Suppressor macrophage treated with lipopolysaccharide for 1 hour (primary cell): ENCODE measurements at regions not wholly inside any gene's neighbourhood (a gene's known extent, or its start where the extent isn't known, plus 50 kb on each side); places are given as distances from the start of the nearest gene placed in this dataset.

Source experiments
- DNase-seq, 3 donors: peaks; one replicate each; pipeline ENCODE4 v3.0.0-alpha.2; 2020 to 2022

DNA sequence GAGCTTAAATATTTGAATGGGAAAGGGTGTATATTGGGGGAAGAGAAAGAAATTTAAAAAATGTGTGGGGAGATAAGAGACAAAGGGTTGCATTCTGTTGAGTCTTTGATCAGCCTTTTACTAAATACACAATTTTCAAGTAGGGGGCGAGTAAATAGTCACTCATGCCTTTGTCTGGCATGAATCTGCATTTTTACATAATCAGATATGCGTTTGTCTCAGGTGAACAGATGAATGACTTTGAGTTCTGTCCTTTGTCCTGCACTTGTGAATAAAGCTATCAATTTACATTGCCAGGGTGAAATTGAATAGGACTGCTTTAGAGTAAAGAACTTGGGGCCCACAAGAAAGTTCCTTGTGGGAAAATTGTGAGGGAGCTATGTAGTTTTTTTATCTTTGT lies 523.6 kb upstream of the LUZP2 start:
- no peak for DNase-seq

DNA sequence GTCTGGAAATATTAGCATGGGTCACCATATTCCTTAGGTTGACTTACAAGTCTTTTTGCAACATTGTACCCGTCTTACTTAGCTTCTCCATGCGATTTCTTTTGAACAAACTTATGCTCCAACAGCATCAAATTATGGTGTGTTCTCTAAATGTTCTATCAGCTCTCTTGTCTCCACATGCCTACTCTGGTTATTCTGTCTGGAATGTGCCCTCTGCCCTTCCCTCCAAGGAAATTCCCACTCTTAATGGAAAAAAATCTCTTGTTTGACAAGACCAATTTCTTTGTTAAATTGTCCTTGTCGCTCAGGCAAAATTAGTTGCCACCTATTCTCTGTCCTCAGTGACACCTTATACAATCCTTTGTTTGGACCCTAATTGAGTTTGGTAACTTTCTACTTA lies 522.8 kb upstream of the LUZP2 start:
- no peak for DNase-seq

GRCh38 chr11:23974601-23975000 lies 522.3 kb upstream of the LUZP2 start:
- DNase-seq: no peak

DNA sequence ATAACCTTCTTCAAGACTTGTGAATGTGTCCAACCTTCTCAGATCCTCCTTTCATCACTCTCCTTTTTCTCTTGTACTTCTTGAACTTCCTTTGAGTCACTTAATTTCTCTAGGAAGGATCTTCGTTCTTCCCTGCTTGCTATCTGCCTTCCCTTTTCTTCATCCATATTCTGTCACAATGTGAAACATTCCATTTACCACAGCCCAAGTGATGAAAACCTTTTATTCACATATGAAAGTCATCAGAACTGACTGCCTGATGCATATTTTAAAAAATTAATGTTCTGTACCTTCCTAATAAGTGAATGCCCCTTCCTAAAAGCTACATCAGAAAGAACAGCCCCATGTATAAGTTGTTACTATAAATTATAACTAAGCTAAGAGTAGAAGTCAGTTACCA lies 520.4 kb upstream of the LUZP2 start:
- DNase-seq: no peak

DNA sequence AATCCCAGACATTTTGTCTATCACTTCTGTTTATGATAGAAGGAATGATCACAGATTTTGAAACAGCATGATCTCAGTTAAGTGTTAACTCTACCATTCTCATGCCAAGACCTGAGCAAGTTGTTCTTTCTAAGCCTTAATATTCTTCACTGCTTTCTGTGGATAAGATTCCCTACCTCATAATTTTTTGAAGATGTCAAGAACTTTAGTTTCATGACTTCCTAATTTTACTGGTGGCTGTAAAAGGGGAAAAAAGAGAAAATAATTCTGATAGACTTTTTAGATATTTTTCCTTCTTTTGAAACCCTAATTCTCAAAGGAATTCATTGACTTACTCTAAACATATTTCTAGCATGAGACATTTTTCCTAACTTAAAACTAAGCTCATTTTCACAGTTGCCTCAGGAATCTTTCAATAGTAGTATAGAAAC lies 520.0 kb upstream of the LUZP2 start:
- DNase-seq: no peak

GRCh38 chr11:23988381-23989006 lies 508.4 kb upstream of the LUZP2 start:
- DNase-seq: no peak

DNA sequence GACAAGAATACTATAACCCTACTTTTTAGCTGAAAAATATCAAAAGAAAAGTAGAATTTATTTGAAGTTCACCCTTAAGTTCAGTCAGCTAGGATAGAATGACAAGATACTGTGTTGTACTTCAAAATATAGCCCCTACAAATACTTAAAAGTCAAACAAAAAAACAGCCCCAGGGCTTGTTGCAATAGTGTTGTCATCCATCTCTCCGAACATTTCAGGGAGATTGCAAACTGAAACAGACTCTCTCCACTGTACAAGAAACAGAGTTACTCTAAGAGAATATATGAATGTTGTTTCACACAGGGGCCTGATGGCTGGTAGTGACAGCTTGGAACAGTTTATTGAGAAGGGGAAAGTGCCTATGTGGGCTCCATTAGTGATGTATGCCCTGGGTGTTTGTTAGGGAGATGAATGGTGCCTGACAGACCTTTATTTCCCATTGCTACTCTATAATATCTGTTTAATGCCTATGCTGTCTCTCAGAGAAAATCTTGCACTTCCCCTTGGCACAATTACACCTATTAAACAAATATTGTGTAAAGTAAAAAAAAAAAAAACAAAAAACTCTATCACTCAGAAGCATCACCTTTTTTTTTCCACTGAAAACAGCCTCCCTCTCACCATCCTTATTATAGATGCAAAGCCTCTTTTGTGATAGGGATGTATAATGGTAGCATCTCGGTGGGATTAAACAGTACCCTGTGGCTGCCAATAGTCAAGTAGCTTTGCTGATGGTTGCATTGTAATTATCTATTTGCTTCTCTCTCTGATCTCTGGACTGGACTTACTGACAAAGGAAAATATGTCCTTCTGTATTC lies 506.3 kb upstream of the LUZP2 start:
- no peak for DNase-seq

GRCh38 chr11:23991165-23991539 lies 505.7 kb upstream of the LUZP2 start:
- DNase-seq: no peak

DNA sequence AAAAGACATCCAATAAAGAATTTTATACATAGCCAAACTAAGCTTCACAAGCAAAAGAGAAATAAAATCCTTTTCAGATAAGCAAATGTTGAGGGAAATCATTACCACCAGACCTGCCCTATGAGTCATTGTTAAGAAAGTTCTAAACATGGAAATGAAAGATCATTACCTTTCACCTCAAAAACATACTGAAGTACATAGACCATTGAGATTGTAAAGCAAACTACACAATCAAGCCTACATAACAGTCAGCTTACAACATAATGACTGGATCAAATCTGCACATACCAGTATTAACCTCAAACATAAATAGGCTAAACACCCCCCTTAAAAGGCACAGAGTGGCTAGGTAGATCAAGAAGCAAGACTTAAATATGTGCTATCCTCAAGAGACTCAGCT lies 501.0 kb upstream of the LUZP2 start:
- no peak for DNase-seq

DNA sequence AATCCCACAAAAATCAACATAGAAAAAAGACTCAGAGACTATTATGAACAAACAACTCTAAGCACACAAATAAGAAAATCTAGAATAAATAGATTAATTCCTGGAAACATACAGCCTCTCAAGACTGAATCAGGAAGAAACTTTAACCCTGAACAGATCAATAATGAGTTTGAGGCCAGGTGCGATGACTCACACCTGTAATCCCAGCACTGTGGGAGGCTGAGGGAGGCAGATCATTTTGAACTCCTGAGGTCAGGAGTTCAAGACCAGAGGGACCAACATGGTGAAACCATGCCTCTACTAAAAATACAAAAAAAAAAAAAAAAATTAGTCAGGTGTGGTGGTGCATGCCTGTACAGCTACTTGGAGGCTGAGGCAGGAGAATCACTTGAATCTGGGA lies 499.5 kb upstream of the LUZP2 start:
- DNase-seq: no peak

- DNase-seq: no peak
Measured at GRCh38 chr11:24005202-24005876, 491.5 kb upstream of the LUZP2 start.

GRCh38 chr11:24043842-24044241 lies 453.0 kb upstream of the LUZP2 start:
- DNase-seq: no peak

DNA sequence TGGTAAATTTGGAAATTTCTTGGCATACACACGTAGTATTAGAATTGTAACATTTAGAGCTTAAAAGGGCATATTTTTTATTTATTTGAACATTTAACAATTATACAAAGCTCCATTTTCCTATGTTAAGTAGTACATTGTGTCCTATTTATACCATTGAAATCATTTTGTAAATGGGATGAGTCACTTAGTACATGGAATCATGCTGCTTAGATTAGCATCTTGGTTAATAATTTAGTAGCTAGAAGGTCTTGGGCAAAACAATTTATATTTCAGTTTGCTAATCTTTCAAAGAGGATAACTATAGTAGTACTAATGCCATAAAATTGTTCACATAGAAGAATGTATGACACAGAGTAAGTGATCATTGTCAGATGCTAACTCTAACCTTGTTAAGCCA lies 450.1 kb upstream of the LUZP2 start:
- DNase-seq: no peak

DNA sequence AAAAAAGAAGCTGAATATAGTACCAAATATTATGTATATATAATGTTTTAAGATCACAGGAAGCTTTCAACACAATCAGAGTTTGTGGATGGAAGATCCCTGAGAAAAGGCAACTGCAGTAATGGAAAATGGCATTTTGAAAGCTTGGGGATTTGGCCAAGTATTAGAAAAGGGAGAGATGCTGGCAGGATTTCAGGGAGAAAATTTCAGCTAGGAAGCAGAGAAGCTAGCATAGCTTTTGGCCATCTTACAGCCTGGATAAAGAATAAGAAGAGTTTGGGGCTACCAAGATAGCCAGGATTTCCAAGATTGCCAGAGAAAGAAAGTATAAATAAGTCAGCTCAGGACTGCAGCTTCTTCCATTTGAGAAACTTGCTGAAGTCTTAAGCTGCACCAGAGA lies 440.8 kb upstream of the LUZP2 start:
- DNase-seq: no peak

DNA sequence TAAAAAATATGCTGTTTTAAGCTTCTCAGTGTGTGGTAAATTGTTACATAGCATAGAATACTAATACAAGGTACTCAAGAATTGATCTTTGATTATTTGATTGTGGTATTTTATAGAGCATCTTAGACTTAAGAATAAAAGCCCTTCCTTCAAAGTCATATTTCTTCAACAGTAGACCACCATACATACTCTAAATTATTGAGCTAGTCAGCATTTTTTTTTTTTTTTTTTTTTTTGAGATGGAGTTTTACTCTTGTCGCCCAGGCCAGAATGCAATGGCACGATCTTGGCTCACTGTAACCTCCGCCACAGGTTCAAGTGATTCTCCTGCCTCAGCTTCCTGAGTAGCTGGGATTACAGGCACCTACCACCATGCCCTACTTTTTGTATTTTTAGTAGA lies 436.7 kb upstream of the LUZP2 start:
- no peak for DNase-seq

- DNase-seq: no peak
Measured at GRCh38 chr11:24064309-24064903, 432.4 kb upstream of the LUZP2 start.

DNA sequence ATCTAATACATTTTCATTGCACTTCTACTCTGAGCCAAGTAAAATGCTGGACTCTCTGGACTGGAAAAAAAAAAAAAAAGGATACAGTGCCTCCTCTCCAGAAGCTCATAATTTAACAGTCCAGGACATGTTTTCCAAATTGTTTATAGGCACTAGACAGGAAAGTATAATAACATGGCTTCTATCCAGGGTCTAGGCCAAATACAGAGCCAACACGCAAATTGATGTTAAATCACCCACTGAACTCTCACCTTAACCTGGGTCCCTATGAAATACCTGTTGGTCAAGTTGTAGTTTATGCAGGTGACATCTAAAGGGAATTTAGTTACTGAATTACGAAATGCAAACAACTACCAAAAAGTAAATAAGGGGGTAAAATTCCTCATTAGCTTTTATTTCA lies 428.7 kb upstream of the LUZP2 start:
- DNase-seq: no peak

DNA sequence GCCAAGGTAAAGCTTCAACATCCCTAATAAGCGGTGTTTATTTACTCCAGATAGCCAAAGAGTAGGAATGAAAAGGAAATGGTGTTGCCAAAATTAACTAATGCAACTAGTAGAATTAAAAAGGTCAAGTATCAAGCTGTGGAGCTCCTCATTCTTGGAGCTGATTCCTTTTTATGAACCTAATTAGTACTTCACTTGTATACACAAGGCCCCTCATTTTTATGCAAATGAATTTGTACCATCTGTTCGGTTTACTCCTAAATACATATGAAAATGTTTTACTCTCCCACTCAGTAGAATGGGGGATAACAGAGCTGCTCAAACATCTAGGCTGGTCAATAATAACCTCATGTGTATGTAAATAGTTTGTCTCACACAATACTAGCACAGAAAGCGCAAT lies 426.4 kb upstream of the LUZP2 start:
- DNase-seq: no peak

DNA sequence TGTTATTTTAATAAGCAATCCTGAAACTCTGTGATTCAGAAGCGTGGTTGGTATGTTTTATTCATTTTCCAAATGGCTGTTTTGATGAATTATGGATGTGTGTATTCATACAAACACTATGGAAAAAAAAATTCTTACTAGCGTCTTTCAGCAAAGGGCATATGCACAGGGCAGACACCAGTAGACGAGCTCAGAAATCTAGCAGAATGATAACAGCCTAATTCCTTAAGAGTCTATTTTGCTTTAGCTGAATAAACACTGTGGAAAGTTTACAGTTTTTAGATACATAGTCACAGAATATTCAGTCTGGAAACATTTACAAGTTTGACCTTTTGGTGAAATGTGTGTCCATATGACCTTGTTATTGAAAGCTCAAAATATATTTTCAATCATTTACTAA lies 418.8 kb upstream of the LUZP2 start:
- DNase-seq: no peak

DNA sequence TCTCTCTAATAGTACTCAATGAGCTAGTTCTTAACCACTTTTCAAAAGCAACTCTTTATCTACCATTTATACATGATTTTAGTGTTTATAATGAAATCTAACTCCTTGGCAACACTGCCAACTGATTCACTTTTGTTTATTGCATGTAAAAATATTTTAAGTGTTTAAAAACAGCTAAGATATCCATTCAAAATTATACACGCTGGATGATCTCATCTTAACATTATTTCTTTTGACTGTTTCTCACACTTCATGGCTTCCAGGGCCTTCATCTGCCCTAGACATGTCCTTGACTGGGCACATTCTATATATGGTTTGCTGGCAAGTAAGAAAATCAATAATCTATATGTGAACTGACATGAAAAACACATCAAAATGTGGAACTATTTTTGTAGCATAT lies 414.6 kb upstream of the LUZP2 start:
- DNase-seq: no peak

GRCh38 chr11:24082860-24083259 lies 414.0 kb upstream of the LUZP2 start:
- DNase-seq: no peak

DNA sequence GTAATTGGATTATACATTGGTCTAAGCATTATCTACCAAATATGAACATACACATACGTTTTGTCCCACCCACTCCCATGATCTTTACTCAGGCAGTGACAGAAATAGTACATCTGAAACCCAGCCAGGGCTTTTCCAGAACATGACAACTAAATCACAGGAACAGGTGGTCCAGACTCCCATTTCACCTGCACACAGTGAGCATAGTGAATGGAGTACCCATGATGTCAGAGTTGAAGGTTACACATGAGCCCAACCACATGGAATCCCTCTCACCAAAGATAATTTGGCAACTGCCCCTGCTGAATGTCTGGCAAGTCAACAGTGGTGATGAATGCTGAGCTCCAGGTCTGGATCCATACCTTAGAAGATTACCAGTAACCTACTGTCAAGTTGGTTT lies 411.9 kb upstream of the LUZP2 start:
- no peak for DNase-seq

DNA sequence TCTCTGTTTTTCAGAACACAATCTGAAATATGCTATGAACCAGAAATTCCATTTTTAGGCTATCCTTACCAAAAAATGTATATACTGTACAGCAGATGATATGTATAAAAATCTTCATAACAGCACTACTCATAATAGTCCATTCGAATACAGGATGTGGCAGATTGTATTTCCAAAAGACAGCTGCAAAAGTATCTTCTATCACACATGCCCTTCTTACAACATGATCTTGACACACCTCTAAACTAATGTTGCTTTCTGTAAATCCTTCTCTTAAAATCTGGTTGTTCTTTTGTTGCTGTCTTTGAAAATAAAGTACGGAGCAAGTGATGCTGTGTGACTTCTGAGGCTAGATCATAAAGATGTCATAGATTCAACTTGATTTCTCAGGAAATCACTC lies 409.9 kb upstream of the LUZP2 start:
- no peak for DNase-seq

DNA sequence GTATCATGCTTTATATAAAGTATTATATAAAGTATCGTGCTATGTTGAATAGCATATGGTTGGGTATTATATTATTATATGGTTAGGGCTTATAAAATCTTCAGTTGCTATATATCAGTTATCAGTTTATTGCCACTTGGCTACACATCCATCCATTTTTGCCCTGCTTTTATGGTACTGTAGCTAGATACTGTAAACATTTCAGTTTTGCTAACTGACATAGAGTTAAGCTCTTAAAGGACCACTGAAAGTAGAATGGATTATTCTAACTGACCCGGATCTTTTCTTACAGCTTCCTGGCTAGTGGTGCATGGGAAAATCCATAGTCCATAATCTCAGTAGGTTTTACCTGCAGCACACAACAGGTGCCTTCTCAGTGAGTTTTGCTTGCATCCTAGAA lies 405.3 kb upstream of the LUZP2 start:
- DNase-seq: no peak
